H9 (cell line): ENCODE measurements at regions not wholly inside any gene's neighbourhood (a gene's known extent, or its start where the extent isn't known, plus 50 kb on each side); places are given as distances from the start of the nearest gene placed in this dataset.

ENCODE experiments used
- DNase-seq: peaks from one replicate; pipeline ENCODE4 v3.0.0-alpha.2; 2017
- H2AFZ ChIP-seq: one replicate; pipeline ENCODE4 v1.6.1; 2013; ENCODE audit warnings: mild to moderate bottlenecking, low read length, control low read depth, moderate library complexity
- H2AK5ac ChIP-seq: 2 replicates; pipeline ENCODE4 v1.6.1; 2013; ENCODE audit warnings: low read length, control low read depth, mixed read lengths; ENCODE audit not compliant: insufficient read length
- H2BK120ac ChIP-seq: one replicate; pipeline ENCODE4 v1.6.1; 2013; ENCODE audit warnings: low read depth, mild to moderate bottlenecking, low read length, control low read depth, inconsistent platforms; ENCODE audit not compliant: poor library complexity, severe bottlenecking
- H2BK12ac ChIP-seq: 2 replicates; pipeline ENCODE4 v1.6.1; 2013; ENCODE audit warnings: low read length, control low read depth, mixed read lengths, low read depth; ENCODE audit not compliant: insufficient read length
- H2BK15ac ChIP-seq: 2 replicates; pipeline ENCODE4 v1.6.1; 2013; ENCODE audit warnings: low read depth, low read length, control low read depth
- H2BK20ac ChIP-seq: one replicate; pipeline ENCODE4 v1.6.1; 2013; ENCODE audit warnings: low read depth, mild to moderate bottlenecking, low read length, control low read depth, inconsistent platforms; ENCODE audit not compliant: poor library complexity, severe bottlenecking
- H2BK5ac ChIP-seq: 2 replicates; pipeline ENCODE4 v1.6.1; 2013; ENCODE audit warnings: low read length, control low read depth, mixed read lengths; ENCODE audit not compliant: insufficient read length
- H3K14ac ChIP-seq: 2 replicates; pipeline ENCODE4 v1.6.1; 2013; ENCODE audit warnings: low read length, control low read depth; ENCODE audit not compliant: insufficient read depth
- H3K18ac ChIP-seq: 2 replicates; pipeline ENCODE4 v1.6.1; 2013; ENCODE audit warnings: low read depth, mild to moderate bottlenecking, mixed read lengths, low read length, control low read depth; ENCODE audit not compliant: insufficient read length
- H3K23ac ChIP-seq: 2 replicates; pipeline ENCODE4 v1.6.1; 2013; ENCODE audit warnings: low read length, control low read depth, mixed read lengths, low read depth; ENCODE audit not compliant: insufficient read length
- H3K23me2 ChIP-seq: 2 replicates; pipeline ENCODE4 v1.6.1; 2013; ENCODE audit warnings: low read depth, mild to moderate bottlenecking, mixed read lengths, low read length, control low read depth; ENCODE audit not compliant: insufficient read length, poor library complexity, severe bottlenecking
- H3K27ac ChIP-seq: 2 replicates; pipeline ENCODE4 v1.5.1; 2013; ENCODE audit warnings: low read length, control low read depth, mixed read lengths, low read depth; ENCODE audit not compliant: insufficient read length
- H3K27me3 ChIP-seq: 2 replicates; pipeline ENCODE4 v1.6.1; 2013; ENCODE audit warnings: low read length, control low read depth, inconsistent platforms; ENCODE audit not compliant: insufficient read depth
- H3K4ac ChIP-seq: 2 replicates; pipeline ENCODE4 v1.6.1; 2013; ENCODE audit warnings: low read depth, mild to moderate bottlenecking, control low read depth, inconsistent platforms, low read length, moderate library complexity
- H3K4me1 ChIP-seq: 2 replicates; pipeline ENCODE4 v1.6.1; 2013; ENCODE audit warnings: low read length, control low read depth, inconsistent platforms; ENCODE audit not compliant: insufficient read depth
- H3K4me2 ChIP-seq: 2 replicates; pipeline ENCODE4 v1.6.1; 2013; ENCODE audit warnings: low read length, control low read depth, mixed read lengths; ENCODE audit not compliant: insufficient read length, insufficient read depth
- H3K56ac ChIP-seq: 2 replicates; pipeline ENCODE4 v1.6.1; 2013; ENCODE audit warnings: low read depth, mild to moderate bottlenecking, mixed read lengths, low read length, control low read depth; ENCODE audit not compliant: insufficient read length
- H3K79me1 ChIP-seq: 2 replicates; pipeline ENCODE4 v1.6.1; 2013; ENCODE audit warnings: low read depth, mild to moderate bottlenecking, moderate library complexity, low read length, control low read depth, inconsistent platforms; ENCODE audit not compliant: insufficient read depth, poor library complexity, severe bottlenecking
- H3K79me2 ChIP-seq: 2 replicates; pipeline ENCODE4 v1.6.1; 2013; ENCODE audit warnings: low read length, control low read depth, inconsistent platforms; ENCODE audit not compliant: insufficient read depth
- H3K9ac ChIP-seq: 2 replicates; pipeline ENCODE4 v1.6.1; 2013; ENCODE audit warnings: low read length, control low read depth, mixed read lengths; ENCODE audit not compliant: insufficient read length; ENCODE audit errors: extremely low read depth
- H3K9me3 ChIP-seq: one replicate; pipeline ENCODE4 v1.6.1; 2013; ENCODE audit warnings: low read depth, low read length, inconsistent platforms; ENCODE audit not compliant: control insufficient read depth
- H3T11ph ChIP-seq: one replicate; pipeline ENCODE4 v1.6.1; 2013; ENCODE audit warnings: mild to moderate bottlenecking, low read length, control low read depth, inconsistent platforms
- H4K20me1 ChIP-seq: one replicate; pipeline ENCODE4 v1.6.1; 2013; ENCODE audit not compliant: control insufficient read depth, insufficient read length, insufficient read depth
- H4K5ac ChIP-seq: 2 replicates; pipeline ENCODE4 v1.6.1; 2013; ENCODE audit warnings: low read depth, mild to moderate bottlenecking, mixed read lengths, low read length, control low read depth; ENCODE audit not compliant: insufficient read length
- H4K8ac ChIP-seq: replicated peaks from 2 replicates; pipeline ENCODE4 v1.6.1; 2013; ENCODE audit warnings: low read length, control low read depth, mixed read lengths, low read depth; ENCODE audit not compliant: insufficient read length
- H4K91ac ChIP-seq: 2 replicates; pipeline ENCODE4 v1.6.1; 2013; ENCODE audit warnings: low read depth, mild to moderate bottlenecking, moderate library complexity, mixed read lengths, low read length, control low read depth; ENCODE audit not compliant: insufficient read length
- H3K27ac Mint-ChIP-seq, 3 experiments: 2 replicates in 2 of 3; 3 replicates in 1 of 3; pipeline ENCODE4 v1.8.0; 2020 to 2021; ENCODE audit warnings: mixed read lengths in 3 of 3, mild to moderate bottlenecking in 1 of 3, moderate library complexity in 1 of 3
- H3K27me3 Mint-ChIP-seq: 2 replicates; pipeline ENCODE4 v1.8.0; 2021; ENCODE audit warnings: low read depth, mild to moderate bottlenecking, moderate library complexity, mixed read lengths
- H3K36me3 Mint-ChIP-seq, 3 experiments: 2 replicates in 2 of 3; 3 replicates in 1 of 3; pipeline ENCODE4 v1.8.0; 2020 to 2021; ENCODE audit warnings: low read depth in 3 of 3, mixed read lengths in 3 of 3; ENCODE audit not compliant: insufficient read depth in 1 of 3
- H3K4me1 Mint-ChIP-seq, 2 experiments: 2 replicates each; pipeline ENCODE4 v1.8.0; 2020; ENCODE audit warnings: mixed read lengths in 2 of 2
- H3K4me3 Mint-ChIP-seq, 2 experiments: 2 replicates in 1 of 2; 3 replicates in 1 of 2; pipeline ENCODE4 v1.8.0; 2020 to 2021; ENCODE audit warnings: mild to moderate bottlenecking in 2 of 2, mixed read lengths in 2 of 2, moderate library complexity in 1 of 2
- H3K9me3 Mint-ChIP-seq, 2 experiments: 2 replicates in 1 of 2; 3 replicates in 1 of 2; pipeline ENCODE4 v1.8.0; 2020; ENCODE audit warnings: mild to moderate bottlenecking in 2 of 2, mixed read lengths in 2 of 2, moderate library complexity in 1 of 2
- CTCF ChIP-seq: fragments of 200-600 bp; sonication (generic); conservative IDR thresholded peaks from 3 replicates; pipeline ENCODE4 v1.8.0; 2021; ENCODE audit warnings: antibody characterized with exemption, mild to moderate bottlenecking
- WGBS: extraction: QIAGEN DNeasy Blood & Tissue Kit; methylation state at CpG from one replicate; pipeline ENCODE4 v1.1.7; 2013; ENCODE audit warnings: missing lambda C conversion rate, low lambda C conversion rate, mixed read lengths; ENCODE audit not compliant: insufficient read length; ENCODE audit errors: extremely low coverage; 5-methylcytosine and 5-hydroxymethylcytosine counted together

- Histone ChIP-seq H3K23me2 (no peaks in the 10 kb centered on the region), H4K8ac (no peak overlapping the region), H2BK5ac (no peak overlapping the region), H3K27me3 (no peaks in the 10 kb centered on the region), H2AK5ac (no peak overlapping the region), H3K18ac (no peak overlapping the region), H2BK120ac (no peak overlapping the region), H3K4me2 (no peak overlapping the region), H4K91ac (no peak overlapping the region), H3K79me1 (no peaks in the 10 kb centered on the region), H2BK12ac (no peak overlapping the region), H3K4me1 (no peaks in the 10 kb centered on the region), H3K79me2 (no peaks in the 10 kb centered on the region), H3T11ph (no peak overlapping the region), H3K9ac (no peak overlapping the region), H3K23ac (no peak overlapping the region), H4K5ac (no peak overlapping the region), H2BK15ac (no peak overlapping the region), H3K27ac (no peak overlapping the region), H3K56ac (no peak overlapping the region), H3K4ac (no peak overlapping the region), H2BK20ac (no peak overlapping the region), H3K14ac (no peak overlapping the region), H4K20me1 (no peaks in the 10 kb centered on the region), H3K9me3 (no peaks in the 10 kb centered on the region), H2AFZ (no peak overlapping the region)
- WGBS = no CpG with 5 or more reads among the region's 15 CpGs
- no peak for TF ChIP-seq CTCF
- H3K27ac Mint-ChIP-seq = no peak overlapping the region
- peaks cover 29% of the 10 kb centered on the region for H3K27me3 Mint-ChIP-seq
- H3K36me3 Mint-ChIP-seq = no peaks in the 10 kb centered on the region
- H3K4me3 Mint-ChIP-seq = no peak overlapping the region
- H3K9me3 Mint-ChIP-seq = no peaks in the 10 kb centered on the region
- DNase-seq = no peak
- H3K4me1 Mint-ChIP-seq = peaks cover 11 to 24% of the 10 kb centered on the region in 2 experiments
These were observed 59.4 kb upstream of the ADRA2C start for GRCh38 chr4:3706565-3707422.
